ENCODE measurements at regions not wholly inside any gene's neighbourhood (a gene's known extent, or its start where the extent isn't known, plus 50 kb on each side); places are given as distances from the start of the nearest gene placed in this dataset.

- TF ChIP-seq CTCF (conservative IDR thresholded peaks at IDR 0.05; ENCODE audit: low read depth, low read length), result no peak
- TF ChIP-seq EZH2 (IDR thresholded peaks at IDR 0.05; ENCODE audit: low read length, unreplicated experiment), result no peak
Observed at GRCh38 chr17:71914812-71915211, 206.0 kb upstream of the SOX9 start.
